AG08395 (cell line): ENCODE measurements at regions not wholly inside any gene's neighbourhood (a gene's known extent, or its start where the extent isn't known, plus 50 kb on each side); places are given as distances from the start of the nearest gene placed in this dataset.
A peak's percentile ranks its signal among the peaks of the same experiment; 100 is the strongest.
"Not testable (repeated sequence)": the region's sequence is repeated elsewhere in the genome, so short reads cannot be mapped to it uniquely, and the experiment has no call there.

Source experiments
- DNase-seq: peaks from one replicate; pipeline ENCODE4 v3.0.0; 2012; ENCODE audit warnings: mixed read lengths, low spot score

DNA sequence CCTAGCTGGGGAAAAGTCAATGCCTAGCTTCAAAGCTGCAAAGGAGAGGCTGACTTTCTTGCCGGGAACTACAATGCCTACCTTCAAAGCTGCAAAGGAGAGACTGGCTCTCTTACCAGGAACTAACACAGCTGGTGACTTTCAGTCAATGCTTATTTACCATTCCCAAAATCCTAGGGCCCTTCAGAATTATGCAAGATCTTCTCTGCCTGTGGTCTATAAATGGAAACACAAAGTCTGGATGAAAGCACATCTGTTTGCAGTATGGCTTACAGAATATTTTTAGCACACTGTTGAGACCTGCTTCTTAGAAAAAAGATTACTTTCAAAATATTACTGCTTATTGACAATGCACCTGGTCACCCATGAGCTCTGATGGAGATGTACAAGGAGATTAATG is 259.4 kb downstream of the PLK2 start:
- no peak for DNase-seq

DNA sequence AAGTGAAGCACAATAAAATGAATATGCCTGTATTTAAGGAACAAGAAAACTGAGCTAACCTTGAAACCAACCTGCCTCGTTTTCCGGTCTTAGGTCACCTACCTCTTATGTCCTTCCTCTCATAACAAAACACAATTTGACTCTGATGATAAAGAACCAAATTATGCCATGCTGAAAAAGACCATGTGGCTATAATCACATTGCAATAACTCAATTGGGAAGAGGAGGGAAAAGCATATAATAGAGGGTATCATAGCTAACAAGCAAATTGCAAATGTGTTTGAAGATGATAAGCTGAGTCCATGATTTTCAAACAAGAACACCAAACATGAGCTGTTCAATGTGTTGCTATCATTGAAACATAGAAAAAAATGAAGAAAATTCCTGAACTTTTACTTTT is 260.8 kb downstream of the PLK2 start:
- no peak for DNase-seq

DNA sequence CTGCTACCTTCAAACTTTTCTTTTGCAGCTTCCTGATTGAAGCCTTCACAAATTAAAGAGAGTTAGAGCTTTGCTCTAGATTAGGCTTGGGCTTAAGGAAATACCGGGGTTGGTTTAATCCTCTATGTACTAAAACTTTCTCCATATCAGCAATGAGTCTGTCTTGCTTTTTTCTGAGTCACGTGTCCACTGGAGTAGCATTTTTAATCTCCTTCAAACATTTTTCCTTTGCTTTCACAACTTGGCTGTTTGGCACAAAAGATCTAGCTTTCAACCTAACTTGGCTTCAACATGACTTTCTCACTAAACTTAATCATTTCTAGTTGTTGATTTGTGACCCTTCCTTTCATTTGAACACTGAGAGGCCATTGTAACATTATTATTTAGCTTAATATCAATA is 261.6 kb downstream of the PLK2 start:
- no peak for DNase-seq

DNA sequence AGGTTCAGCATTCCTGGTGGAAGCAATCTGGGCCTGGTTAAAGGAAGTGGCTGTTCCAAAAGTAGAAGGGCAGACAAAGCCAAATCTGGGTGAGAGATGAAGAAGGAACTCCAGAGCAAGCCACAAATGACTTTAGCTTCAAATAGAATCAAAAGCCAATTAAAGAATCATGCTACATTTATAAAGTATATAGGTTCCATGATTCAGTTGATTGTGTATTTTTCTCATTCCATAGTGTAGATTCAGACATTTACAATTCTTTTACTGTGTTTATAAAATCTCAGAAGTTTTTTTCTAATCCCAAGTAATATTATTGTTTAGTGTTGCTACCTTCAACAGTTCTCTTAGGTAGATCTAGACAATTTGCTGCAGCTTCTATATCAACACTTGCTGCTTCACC is 262.0 kb downstream of the PLK2 start:
- no peak for DNase-seq

DNA sequence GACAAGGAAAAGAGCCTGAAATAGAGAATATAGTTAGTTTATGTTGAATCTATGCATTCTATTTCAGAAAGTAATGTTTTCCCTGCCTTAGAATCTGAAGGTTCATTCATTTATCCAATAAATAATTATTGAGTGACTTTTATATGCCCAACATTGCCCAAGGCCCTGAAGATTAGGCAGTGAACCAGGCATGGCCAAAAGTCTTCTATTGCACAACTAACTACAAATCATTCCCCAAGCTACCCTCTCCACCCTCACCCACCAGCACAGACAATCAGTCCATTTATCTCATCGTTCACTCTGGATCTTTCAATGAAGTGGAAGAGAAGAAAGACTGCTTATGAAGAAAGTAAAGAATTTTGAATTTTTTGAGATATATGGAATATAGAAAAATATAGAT is 268.4 kb downstream of the PLK2 start:
- no peak for DNase-seq

DNA sequence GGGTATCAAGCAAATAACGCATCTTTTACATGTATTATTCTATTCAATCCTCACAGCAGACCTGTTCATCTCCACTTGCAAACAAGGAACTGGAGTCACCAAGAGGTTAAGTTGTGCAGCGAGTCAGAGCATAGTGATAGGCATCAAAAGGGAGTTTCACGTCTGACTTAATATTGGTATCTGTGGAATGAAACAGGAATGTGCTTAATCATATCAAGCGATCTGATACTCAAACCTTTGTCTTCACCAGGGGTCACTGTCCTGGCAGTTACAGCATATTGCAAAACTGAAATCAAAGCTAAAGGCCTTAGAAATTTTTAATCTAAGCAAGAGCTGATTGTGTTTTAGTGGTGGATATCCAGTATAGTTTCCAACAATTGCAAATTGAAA is 271.6 kb downstream of the PLK2 start:
- peak; percentile 40 for DNase-seq

DNA sequence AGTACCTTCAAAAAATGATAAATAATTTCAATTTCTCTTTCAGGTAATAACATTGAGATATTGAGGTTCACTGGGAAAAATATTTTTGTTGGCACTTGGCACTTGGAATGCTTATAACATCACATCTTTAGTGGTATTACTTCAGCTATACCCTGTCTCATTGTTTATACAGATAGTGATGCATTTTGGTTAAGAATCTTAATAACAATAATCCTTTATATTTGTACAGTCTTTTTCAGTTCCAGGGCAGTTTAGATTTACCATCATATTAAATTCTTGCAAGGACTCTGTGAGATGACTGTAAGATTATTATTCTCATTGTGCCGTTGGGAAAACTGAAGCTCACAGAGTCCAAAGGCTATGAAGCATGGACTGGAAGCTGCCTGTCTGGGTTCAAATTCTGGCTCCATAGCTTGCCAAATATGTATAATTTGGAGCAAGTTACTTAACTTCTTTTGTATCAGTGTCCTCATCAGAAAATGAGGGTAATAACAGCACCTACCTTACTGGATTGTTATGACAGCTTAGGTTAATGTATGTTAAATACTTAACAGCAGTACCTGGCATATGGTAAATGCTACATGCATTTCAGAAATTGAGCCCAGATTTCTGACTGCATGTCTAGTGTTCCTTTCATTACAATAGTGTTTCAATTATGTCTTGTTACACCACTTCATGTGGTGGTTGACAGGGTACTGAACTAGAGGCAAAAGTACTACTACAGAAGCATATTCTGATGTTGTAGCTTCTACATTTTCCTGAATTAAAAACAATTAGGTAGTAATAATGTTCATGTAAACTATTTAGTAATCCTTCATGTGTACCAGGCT is 272.2 kb downstream of the PLK2 start:
- no peak for DNase-seq

DNA sequence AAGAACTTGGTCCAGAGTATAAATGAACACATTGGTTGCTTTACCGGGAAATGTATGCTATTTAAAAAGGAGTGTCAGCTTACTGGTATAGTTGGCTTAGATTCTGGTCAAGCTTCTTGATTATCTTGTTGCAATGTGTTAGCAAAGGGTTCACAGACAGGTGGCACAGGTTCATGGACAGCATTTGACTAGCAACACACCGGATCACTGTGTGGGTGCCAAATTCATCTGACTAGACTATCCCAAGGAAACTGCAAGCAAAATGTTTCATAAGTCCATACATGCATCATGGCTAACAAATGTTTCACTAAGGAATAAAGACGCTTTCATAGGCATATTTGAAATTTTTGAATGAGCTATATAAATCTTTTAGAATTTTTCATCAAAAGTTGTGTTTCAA is 274.1 kb downstream of the PLK2 start:
- no peak for DNase-seq

DNA sequence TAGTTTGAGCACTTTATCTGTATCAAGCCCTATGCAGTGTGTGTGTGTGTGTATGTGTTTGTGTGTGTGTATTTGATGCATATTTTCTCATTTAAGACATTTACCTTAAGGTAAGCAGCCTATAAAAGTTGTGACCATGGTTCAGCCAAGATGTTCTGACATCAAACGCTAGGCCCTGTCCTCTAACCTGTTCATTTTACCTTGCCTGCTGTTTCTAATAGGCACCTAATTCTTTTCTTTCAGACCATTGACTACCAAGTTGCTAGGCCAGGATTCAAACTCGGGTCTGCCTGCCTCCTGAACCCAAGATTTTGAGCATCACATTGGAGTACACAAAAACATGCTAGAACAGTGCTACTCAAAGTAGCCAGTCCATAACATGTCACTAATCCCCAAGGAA is 274.5 kb downstream of the PLK2 start:
- no peak for DNase-seq

DNA sequence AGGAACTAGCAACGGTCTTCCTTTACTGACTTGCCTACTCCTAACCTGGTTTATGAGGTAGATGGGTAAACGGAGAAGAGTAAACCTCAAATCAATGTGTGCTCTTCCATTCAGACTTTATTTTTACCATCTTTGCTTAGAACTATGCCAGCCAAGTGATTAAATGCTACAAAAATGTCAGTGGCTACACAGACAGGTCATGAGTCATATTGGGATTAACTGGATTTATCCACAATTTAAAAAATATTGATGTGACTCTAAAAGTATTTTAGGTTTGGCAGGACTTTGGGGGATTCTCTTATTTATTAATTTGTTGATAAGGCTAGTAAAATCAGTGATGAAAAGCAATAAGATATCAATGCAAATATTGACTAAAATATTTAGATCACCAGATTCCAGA is 275.0 kb downstream of the PLK2 start:
- DNase-seq, result peak; percentile 53

DNA sequence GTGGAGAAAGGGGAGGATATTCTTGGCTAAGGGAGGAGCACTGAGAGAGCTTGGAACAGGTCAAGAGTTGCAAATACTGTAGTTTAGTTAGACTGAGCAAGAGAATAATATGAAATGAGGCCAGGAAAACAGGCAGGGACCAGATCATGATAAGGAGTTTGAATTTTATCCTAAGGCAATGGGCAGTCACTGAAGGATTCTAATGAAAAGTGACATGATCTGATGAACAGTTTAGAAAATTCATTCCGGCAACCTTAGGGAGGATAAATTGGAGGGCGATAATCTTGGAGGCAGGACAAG is 276.1 kb downstream of the PLK2 start:
- no peak for DNase-seq

DNA sequence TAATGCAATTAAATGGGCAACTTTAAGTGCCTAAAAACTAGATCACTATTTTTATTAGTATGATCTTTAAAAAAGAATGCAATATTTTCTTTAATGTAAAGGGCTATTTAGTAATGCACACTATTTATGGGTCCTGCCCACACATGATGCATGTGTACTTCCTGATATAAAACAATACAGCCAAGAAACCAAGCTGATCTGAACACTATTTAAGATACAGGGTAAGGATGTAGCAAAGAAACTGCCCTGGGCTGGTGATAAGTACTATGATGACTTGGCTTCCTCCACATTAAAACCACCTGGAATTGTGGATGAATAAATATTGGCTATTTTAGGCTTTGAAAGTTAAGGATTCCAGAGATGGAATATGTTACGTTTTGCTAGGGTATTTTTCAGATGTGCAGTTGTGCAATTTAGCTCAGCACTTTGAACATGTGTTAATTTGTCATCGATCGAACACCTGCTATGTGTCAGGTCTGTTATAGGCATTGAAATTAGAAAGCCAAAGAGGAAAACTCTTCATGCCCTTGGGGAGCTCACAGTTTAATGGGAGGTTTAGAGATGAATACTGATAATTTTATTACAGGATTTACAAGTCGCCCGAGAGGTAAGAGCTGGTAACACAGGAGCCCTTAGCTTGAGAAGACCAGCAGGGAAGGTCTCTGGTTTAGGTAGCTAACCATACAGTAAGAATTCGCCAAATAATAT is 276.7 kb downstream of the PLK2 start:
- no peak for DNase-seq

DNA sequence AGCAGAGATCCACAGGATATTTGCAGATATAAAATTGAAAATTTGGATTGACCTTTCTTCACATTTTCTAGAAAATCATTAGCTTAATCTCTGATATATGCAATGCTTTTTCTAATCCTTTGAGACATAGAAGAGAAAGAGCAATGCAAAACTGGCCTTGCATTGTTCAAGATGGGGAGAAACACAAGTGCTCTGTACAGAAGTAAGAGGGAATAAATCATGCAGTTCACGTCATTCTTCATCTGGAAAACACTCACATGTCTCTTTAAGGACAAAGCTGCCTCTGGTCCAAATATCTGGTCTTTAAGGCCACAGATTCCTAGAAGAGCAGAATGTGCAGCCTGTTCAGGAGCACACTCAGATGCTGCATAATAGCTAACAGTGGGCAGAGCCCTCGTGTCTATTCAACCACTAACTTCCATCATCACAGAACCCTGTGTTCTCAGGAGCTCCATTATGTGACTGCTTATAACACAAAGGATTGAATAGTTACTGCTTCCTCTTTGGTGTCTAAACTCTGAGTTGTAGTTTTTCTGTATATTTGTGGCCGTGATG is 277.5 kb downstream of the PLK2 start:
- DNase-seq, result no peak

DNA sequence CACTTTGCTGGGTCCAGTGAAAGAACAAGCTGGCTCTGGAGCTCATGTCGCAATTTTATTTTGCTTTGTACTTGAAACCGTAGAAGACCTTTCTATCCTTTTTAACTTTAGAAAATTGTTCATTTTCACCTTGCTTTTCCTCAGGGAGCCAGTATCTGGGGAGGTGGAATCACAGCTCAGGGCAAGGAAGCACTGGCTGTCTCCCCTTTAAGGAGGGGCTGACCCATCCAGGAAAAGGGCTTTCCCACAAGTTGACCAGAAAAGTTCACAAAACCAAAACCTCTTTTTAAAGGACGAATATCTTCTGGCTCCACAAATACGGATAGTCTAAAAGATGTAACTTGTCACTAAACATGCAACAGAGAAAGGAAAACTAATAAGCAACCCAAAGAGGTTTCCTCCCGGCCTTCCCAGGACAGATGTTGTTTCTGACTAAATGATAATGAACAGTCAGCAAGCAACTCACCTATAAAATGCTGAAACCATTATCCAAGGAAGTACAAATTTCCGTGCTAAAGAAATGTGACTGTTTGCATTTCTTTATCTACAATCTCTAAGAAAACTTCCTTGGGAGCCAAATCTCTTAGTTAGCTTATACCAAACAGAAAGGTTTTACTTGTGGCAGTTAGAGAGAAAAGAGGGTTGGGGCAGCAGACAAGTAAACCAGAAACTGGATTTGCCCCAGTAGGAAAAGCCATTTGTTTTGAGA is 278.2 kb downstream of the PLK2 start:
- no peak for DNase-seq

DNA sequence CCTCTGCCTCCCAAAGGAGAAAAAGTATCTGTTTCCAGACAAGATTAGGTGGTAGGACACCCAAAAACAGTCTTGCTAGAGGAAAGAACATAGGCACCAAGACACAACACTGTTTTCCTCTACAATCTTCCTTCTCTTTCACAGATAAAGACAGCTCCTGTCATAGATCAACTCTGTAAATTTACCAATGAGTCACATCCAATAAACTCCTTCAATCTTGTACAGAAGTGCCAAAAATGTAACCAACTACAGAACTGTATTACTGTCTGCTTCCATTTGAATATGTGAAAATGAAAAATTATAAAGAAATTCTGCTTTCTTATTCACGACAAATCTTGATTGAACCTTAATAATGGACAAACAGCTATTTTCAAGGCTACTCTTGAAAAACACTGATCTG is 286.9 kb downstream of the PLK2 start:
- no peak for DNase-seq

DNA sequence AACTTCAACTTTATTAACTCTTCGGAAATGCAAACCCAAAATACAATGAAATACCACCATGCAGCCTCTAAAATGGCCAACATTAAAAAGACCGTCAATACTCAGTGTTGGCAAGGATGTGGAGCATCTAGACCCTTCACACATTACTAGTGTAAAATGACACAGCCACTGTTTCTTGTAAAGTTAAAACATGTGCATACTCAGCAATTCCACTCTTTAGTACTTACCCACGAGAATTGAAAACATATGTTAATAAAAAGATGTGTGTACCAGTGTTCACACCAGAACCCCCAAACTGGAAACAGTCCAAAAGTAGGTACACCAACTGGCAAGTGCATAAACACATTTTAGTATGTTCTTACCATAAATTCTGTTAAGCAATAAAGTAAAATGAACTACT is 294.7 kb downstream of the PLK2 start:
- no peak for DNase-seq

DNA sequence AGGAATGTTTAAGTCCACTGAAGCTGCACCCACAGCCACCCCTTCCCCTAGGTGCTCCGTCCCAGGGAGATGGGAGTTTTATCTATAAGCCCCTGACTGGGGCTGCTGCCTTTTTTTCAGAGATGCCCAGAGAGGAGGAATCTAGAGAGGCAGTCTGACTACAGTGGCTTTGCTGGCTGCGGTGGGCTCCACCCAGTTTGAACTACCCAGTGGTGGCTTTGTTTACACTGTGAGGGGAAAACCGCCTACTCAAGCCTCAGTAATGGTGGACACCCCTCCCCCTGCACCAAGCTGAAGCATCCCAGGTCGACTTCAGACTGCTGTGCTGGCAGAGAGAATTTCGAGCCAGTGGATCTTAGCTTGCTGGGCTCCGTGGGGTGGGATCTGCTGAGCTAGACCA is 298.0 kb downstream of the PLK2 start:
- DNase-seq, result not testable (repeated sequence)

DNA sequence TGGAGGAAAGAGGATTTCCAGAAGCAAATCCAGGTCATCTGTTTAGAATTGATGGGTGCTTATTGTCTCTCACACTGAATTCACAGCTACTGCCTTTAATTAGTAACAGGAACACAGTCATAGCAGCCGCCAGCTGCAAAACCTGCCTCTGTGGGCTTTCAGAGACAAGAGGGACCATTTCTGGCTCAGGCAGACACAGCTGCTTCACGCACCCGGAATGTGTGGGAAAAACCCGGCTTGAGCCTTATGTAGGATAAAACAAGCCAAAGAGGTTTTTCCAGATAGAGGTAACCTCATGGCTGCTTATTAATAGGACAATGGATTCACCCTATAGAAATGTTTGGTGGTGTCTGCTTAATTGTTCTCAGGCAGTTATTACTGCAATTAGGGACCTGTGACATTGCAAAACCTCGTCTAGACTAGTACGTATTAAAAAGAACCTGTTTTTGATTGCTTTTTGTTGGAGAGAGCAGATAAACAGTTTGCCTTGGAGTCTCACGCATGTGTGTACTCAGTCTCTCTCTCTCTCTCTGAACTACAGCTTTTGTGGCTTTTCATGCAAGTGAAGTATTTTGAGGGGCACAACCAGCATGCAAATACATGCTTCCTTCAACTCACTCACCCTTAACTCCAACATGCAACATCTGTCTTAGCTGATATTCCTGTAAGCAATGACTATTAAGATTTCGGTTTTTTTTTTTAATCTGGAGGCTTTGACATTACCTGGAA is 302.7 kb downstream of the PLK2 start:
- peak; percentile 36 for DNase-seq

DNA sequence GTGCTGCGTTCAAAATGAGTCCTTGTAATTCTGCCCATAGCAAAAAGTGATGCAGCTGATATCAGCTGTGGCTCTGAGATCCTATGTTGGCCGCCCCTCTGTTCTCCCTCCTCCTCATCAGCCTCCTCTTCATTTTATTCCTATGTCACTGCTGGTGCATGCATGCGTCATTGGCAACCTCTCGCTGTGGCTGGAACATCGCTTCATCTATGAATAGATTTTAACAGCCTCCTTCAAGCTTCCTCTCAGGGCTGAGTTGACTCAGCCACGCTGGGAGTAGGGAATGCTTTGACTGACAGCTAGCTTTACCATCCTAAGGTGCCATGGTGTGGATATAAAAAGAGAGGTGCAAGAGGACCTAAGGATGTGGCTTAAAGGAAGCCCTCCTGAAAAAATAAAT is 303.5 kb downstream of the PLK2 start:
- peak; percentile 72 for DNase-seq

DNA sequence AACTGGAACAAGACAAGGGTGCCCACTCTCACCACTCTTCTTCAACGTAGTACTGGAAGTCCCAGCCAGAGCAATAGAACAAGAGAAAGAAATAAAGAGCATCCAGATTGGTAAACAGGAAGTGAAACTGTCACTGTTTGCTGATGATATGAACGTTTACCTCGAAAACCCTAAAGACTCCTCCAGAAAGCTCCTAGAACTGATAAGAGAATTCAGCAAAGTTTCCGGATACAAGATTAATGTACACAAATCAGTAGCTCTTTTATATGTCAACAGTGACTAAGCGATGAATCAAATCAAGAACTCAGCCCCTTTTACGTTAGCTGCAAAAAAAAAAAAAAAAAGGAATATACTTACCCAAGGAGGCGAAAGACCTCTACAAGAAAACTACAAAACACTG is 306.6 kb downstream of the PLK2 start:
- no peak for DNase-seq

DNA sequence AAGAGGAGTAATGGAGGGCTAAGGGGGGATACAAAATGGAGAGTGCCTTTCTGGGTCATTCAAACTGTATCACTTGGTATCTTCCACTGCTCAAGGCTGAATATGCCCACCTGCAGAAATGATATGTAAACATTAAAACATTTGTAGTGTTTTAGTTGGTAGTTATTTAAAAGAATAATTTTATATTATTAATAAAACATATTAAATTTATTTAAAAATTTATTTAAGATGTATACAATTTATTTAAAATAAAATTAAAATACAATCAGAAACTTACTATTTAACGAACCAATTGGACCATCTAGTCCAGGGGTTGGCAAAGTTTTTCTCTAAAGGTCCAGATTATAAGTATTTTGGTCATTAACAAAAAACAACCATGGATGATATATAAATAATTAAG is 308.5 kb downstream of the PLK2 start:
- no peak for DNase-seq

DNA sequence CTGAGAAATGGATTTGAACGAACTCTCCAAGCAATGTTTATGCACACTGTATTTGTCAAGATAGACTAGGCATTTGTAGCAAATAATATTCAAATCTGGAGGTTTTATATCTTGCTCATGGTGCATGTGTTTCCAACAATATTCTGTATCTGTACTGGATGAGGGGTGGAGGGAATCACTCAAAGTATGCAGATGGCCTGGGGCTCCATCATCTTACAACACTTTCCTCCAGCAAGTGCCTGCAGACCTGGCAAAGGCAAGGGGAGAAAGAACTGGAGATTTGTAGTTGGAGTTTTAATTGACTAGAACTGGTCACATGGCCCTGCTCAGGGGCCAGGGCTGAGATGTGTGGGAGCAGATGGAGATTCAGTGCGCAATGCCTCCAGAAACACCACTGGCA is 309.0 kb downstream of the PLK2 start:
- no peak for DNase-seq
